Breast epithelium (tissue), 4 donors: ENCODE measurements at regions not wholly inside any gene's neighbourhood (a gene's known extent, or its start where the extent isn't known, plus 50 kb on each side); places are given as distances from the start of the nearest gene placed in this dataset.

Experiments
- DNase-seq, 2 donors: peaks; one replicate each; pipeline ENCODE4 v3.0.0-alpha.2; 2019; ENCODE audit warnings: low spot score in 2 of 2
- H3K27ac ChIP-seq, 2 donors: fragments of 200-600 bp; sonication (generic) in 1 of 2; one replicate each; pipeline ENCODE4 v1.5.1; 2016 to 2019; ENCODE audit warnings: mild to moderate bottlenecking in 1 of 2
- H3K27me3 ChIP-seq, 2 donors: fragments of 200-600 bp; sonication (generic) in 1 of 2; one replicate each; pipeline versions ENCODE4 v1.5.1 to v1.6.0; 2017 to 2019; ENCODE audit warnings: control low read depth in 1 of 2, mild to moderate bottlenecking in 1 of 2
- H3K36me3 ChIP-seq: fragments of 200-600 bp; one replicate; pipeline ENCODE4 v1.5.1; 2019
- H3K4me1 ChIP-seq, 2 donors: fragments of 200-600 bp; sonication (generic); one replicate each; pipeline ENCODE4 v1.5.1; 2016 to 2019; ENCODE audit warnings: control low read depth in 1 of 2
- H3K4me3 ChIP-seq, 3 donors: fragments of 200-600 bp; sonication (generic); 1 replicate in 2 of 3; 2 replicates in 1 of 3; pipeline ENCODE4 v1.5.1; 2016 to 2019; ENCODE audit warnings: mild to moderate bottlenecking in 3 of 3, moderate library complexity in 2 of 3
- H3K9me3 ChIP-seq, 2 donors: fragments of 200-600 bp; sonication (generic) in 1 of 2; one replicate each; pipeline ENCODE4 v1.5.1; 2016 to 2019; ENCODE audit warnings: control low read depth in 1 of 2
- POLR2A ChIP-seq: fragments of 450-650 bp; IDR thresholded peaks from one replicate; pipeline ENCODE4 v1.6.1; 2016; ENCODE audit warnings: antibody characterized with exemption, mild to moderate bottlenecking, moderate library complexity
- POLR2AphosphoS5 ChIP-seq, 3 donors: sonication (generic); formaldehyde crosslinking; IDR thresholded peaks; one replicate each; pipeline ENCODE4 v1.6.1; 2017; ENCODE audit warnings: antibody characterized with exemption in 3 of 3
- intact Hi-C: fragments of 100-400 bp; cut with DNase I; formaldehyde crosslinking; loops from one replicate; pipeline ENCODE4 v1.15.1; 2023; ENCODE audit warnings: low total_unique reads
- TF ChIP-seq, protein P1 (sequence below), 3 donors: fragments of 450-650 bp; IDR thresholded peaks; one replicate each; pipeline ENCODE4 v1.5.1; 2016 to 2017; ENCODE audit warnings: antibody characterized with exemption in 3 of 3, mild to moderate bottlenecking in 3 of 3, moderate library complexity in 3 of 3

DNA sequence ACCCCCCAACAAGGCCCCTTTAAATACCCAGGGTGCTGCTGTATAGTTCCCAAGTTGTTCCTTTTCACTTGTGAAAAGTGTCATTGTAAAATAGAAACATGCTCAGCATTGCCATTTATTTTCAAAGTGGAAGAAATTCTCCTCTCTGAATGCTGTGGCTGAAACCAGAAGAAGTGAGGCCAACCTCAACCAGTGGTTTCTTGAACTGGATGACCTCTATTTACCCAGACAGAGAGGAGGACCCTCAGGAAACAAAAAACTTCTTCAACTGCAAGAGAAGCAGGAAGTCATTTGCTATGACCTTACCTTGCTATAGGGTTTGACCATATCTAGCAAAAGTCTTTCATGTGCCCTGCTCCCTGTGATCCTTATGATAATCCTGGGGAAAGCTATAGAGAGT lies 209.7 kb upstream of the RARB start:
- H3K36me3 ChIP-seq = no peaks in the 10 kb centered on the region
- no peak overlapping the region for H3K27ac ChIP-seq
- TF ChIP-seq POLR2AphosphoS5 (IDR thresholded peaks at IDR 0.05) = no peak
- TF ChIP-seq POLR2A = no peak
- TF ChIP-seq, protein P1, sequence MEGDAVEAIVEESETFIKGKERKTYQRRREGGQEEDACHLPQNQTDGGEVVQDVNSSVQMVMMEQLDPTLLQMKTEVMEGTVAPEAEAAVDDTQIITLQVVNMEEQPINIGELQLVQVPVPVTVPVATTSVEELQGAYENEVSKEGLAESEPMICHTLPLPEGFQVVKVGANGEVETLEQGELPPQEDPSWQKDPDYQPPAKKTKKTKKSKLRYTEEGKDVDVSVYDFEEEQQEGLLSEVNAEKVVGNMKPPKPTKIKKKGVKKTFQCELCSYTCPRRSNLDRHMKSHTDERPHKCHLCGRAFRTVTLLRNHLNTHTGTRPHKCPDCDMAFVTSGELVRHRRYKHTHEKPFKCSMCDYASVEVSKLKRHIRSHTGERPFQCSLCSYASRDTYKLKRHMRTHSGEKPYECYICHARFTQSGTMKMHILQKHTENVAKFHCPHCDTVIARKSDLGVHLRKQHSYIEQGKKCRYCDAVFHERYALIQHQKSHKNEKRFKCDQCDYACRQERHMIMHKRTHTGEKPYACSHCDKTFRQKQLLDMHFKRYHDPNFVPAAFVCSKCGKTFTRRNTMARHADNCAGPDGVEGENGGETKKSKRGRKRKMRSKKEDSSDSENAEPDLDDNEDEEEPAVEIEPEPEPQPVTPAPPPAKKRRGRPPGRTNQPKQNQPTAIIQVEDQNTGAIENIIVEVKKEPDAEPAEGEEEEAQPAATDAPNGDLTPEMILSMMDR (IDR thresholded peaks at IDR 0.05) = no peak
- H3K4me3 ChIP-seq = no peak overlapping the region
- no peaks in the 10 kb centered on the region for H3K4me1 ChIP-seq
- no peaks in the 10 kb centered on the region for H3K27me3 ChIP-seq
- intact Hi-C loops = no loop called here
- no peaks in the 10 kb centered on the region for H3K9me3 ChIP-seq
- DNase-seq = no peak

DNA sequence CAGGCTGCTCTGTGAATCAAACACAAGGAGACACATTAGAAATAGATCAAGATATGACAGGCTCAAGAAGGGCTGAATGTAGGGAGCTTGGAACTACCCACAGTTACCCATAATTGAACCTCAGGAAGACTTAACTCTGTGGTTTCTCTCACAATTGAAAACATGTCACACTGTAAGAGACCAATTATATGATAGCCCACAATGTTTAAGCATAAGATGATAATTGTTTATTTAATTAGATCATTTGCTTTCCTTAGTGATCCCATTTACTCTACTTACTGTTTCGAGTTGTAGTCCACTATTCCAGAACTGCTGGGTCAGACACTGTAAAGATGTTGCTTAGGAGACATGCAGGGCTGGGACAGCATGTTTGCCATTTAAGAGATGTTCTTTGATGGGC lies 201.3 kb upstream of the RARB start:
- Histone ChIP-seq H3K9me3 (no peaks in the 10 kb centered on the region), H3K36me3 (no peaks in the 10 kb centered on the region), H3K4me1 (no peaks in the 10 kb centered on the region), H3K27me3 (no peaks in the 10 kb centered on the region), H3K4me3 (no peak overlapping the region), H3K27ac (no peak overlapping the region)
- TF ChIP-seq, protein P1 (IDR thresholded peaks at IDR 0.05) = no peak
- TF ChIP-seq POLR2AphosphoS5 (IDR thresholded peaks at IDR 0.05) (no peak), POLR2A (no peak)
- intact Hi-C loops = loop anchor here (5.0 kb wide), 1 partner anchor 681 kb away; no protein-coding TSS in a partner anchor
- no peak for DNase-seq

DNA sequence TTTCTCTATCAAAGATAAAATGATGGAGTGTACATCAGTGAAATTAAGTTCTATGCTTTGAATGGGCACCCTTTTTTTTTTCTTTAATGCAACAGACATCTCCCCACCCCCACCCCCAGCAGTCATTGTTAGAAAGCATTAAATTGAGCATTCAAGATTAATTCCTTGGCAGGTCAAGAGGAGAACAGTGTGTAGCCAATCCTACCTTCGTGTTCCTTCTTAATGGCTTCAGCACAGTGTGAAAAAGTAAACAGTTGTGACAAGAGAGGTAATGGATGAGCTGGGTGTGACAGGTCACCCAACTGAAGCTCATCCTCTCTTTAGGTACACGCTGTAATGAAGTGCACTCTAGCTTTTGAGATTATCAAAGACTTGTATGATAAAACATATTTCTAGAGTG lies 198.5 kb upstream of the RARB start:
- no peaks in the 10 kb centered on the region for H3K9me3 ChIP-seq
- H3K27ac ChIP-seq = no peak overlapping the region
- no peaks in the 10 kb centered on the region for H3K27me3 ChIP-seq
- H3K4me3 ChIP-seq = no peak overlapping the region
- intact Hi-C loops = loop anchor here (5.0 kb wide), 1 partner anchor 678 kb away; no protein-coding TSS in a partner anchor
- H3K4me1 ChIP-seq = no peaks in the 10 kb centered on the region
- TF ChIP-seq, protein P1 (IDR thresholded peaks at IDR 0.05) = no peak
- TF ChIP-seq POLR2A = no peak
- no peak for TF ChIP-seq POLR2AphosphoS5 (IDR thresholded peaks at IDR 0.05)
- DNase-seq = no peak
- H3K36me3 ChIP-seq = no peaks in the 10 kb centered on the region

DNA sequence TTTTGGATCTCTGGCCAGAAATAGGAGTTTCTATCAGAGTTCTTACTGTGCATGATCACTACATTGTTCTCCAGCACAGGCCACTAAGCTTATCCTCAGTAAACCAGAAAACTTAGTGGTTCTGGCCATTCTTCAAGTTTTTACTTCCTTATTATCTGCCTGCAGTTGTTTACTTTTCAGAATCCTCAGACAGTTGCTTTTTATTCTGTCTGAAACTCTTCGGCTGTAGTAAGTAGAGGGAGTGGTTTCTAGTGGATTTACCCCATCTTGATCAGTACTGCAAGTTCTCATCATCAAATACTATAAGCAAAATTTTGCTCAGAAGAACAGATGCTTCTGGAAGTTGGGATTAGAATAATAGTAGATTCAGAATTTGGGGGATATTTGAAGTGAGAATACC lies 193.0 kb upstream of the RARB start:
- no peak for TF ChIP-seq POLR2A
- TF ChIP-seq, protein P1 (IDR thresholded peaks at IDR 0.05) = no peak
- TF ChIP-seq POLR2AphosphoS5 (IDR thresholded peaks at IDR 0.05) = no peak
- no peaks in the 10 kb centered on the region for H3K4me1 ChIP-seq
- H3K36me3 ChIP-seq = no peaks in the 10 kb centered on the region
- intact Hi-C loops = no loop called here
- H3K9me3 ChIP-seq = no peaks in the 10 kb centered on the region
- no peaks in the 10 kb centered on the region for H3K27me3 ChIP-seq
- no peak for DNase-seq
- H3K4me3 ChIP-seq = no peak overlapping the region
- H3K27ac ChIP-seq = no peak overlapping the region

DNA sequence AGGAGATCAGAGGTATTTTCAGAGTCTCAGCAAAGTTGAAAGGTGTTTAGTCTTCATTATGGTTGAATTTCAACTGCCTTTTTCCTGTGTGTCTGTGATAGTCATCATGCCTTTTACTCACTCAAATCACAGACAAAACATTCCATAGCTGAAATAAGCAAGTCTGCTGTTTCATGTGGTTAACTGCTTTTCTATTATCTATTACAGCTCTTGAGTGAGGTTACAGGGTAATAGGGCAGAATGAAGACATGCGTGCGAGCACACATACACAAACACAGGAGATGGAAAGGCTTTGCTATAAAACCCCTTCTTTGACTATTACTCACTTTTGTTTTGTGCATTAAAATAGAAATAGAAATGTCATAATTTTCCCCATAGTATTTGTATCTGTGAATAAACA lies 192.6 kb upstream of the RARB start:
- Histone ChIP-seq H3K27ac (no peak overlapping the region), H3K9me3 (no peaks in the 10 kb centered on the region), H3K4me1 (no peaks in the 10 kb centered on the region), H3K4me3 (no peak overlapping the region), H3K36me3 (no peaks in the 10 kb centered on the region), H3K27me3 (no peaks in the 10 kb centered on the region)
- no peak for DNase-seq
- TF ChIP-seq, protein P1 (IDR thresholded peaks at IDR 0.05) = no peak
- no peak for TF ChIP-seq POLR2A
- no peak for TF ChIP-seq POLR2AphosphoS5 (IDR thresholded peaks at IDR 0.05)
- intact Hi-C loops = no loop called here
